ENCODE measurements at regions not wholly inside any gene's neighbourhood (a gene's known extent, or its start where the extent isn't known, plus 50 kb on each side); places are given as distances from the start of the nearest gene placed in this dataset.

GRCh38 chr12:89084751-89085150 lies 267.6 kb downstream of the DUSP6 start:
- TF ChIP-seq EZH2 (IDR thresholded peaks at IDR 0.05; ENCODE audit: low read length) (no peak), CTCF (optimal IDR thresholded peaks at IDR 0.05 in 1 of 3, IDR thresholded peaks at IDR 0.05 in 1 of 3, conservative IDR thresholded peaks at IDR 0.05 in 1 of 3; ENCODE audit: extremely low read depth in 1 of 3, insufficient read depth in 2 of 3, low read length in 3 of 3) (no peak)
